Lower lobe of right lung (tissue), 2 donors: ENCODE measurements at regions not wholly inside any gene's neighbourhood (a gene's known extent, or its start where the extent isn't known, plus 50 kb on each side); places are given as distances from the start of the nearest gene placed in this dataset.

Source experiments
- ATAC-seq, 2 donors: fragments of 200-7000 bp; cut with Tn5 transposase; one replicate each; pipeline ENCODE4 v1.9.1; 2020 to 2022; ENCODE audit warnings: mild to moderate bottlenecking in 2 of 2, moderate library complexity in 2 of 2
- DNase-seq: peaks from one replicate; pipeline ENCODE4 v3.0.0-alpha.2; 2020
- H3K27ac ChIP-seq: fragments of 200-600 bp; one replicate; pipeline ENCODE4 v1.8.0; 2022
- H3K27me3 ChIP-seq: fragments of 200-600 bp; one replicate; pipeline ENCODE4 v1.8.0; 2022; ENCODE audit warnings: low read depth
- H3K36me3 ChIP-seq: fragments of 200-600 bp; one replicate; pipeline ENCODE4 v1.8.0; 2022; ENCODE audit warnings: mild to moderate bottlenecking
- H3K4me1 ChIP-seq: fragments of 200-600 bp; one replicate; pipeline ENCODE4 v1.8.0; 2022
- H3K4me3 ChIP-seq: fragments of 200-600 bp; one replicate; pipeline ENCODE4 v1.8.0; 2022; ENCODE audit warnings: mild to moderate bottlenecking
- H3K9me3 ChIP-seq: fragments of 200-600 bp; one replicate; pipeline ENCODE4 v1.8.0; 2022
- CTCF ChIP-seq: fragments of 200-600 bp; IDR thresholded peaks from one replicate; pipeline ENCODE4 v1.8.0; 2022; ENCODE audit warnings: antibody characterized with exemption, mild to moderate bottlenecking
- intact Hi-C: fragments of 100-400 bp; cut with DNase I; formaldehyde crosslinking; loops from one replicate; pipeline ENCODE4 v1.11.0; 2022
- donor health status: DM: no; HTN: yes; CAD: no; lungs with severe emphysema.

- intact Hi-C loops = no loop called here
- no peak overlapping the region for H3K27ac ChIP-seq
- ATAC-seq (no peak), DNase-seq (no peak)
- no peaks in the 10 kb centered on the region for H3K4me1 ChIP-seq
- H3K9me3 ChIP-seq = no peaks in the 10 kb centered on the region
- no peak for TF ChIP-seq CTCF
- no peak overlapping the region for H3K4me3 ChIP-seq
- H3K36me3 ChIP-seq = no peaks in the 10 kb centered on the region
- no peaks in the 10 kb centered on the region for H3K27me3 ChIP-seq
Measured at GRCh38 chr14:61219673-61220072, 61.5 kb downstream of the TMEM30B start.

GRCh38 chr14:61219256-61219655 is 61.9 kb downstream of the TMEM30B start:
- Histone ChIP-seq H3K4me1 (no peaks in the 10 kb centered on the region), H3K27me3 (no peaks in the 10 kb centered on the region), H3K36me3 (no peaks in the 10 kb centered on the region), H3K9me3 (no peaks in the 10 kb centered on the region), H3K4me3 (no peak overlapping the region), H3K27ac (no peak overlapping the region)
- intact Hi-C loops = no loop called here
- TF ChIP-seq CTCF = no peak
- ATAC-seq = no peak
- no peak for DNase-seq

GRCh38 chr14:61218767-61219166 is 62.4 kb downstream of the TMEM30B start:
- H3K27ac ChIP-seq = no peak overlapping the region
- DNase-seq (no peak), ATAC-seq (no peak)
- TF ChIP-seq CTCF = no peak
- no peak overlapping the region for H3K4me3 ChIP-seq
- no peaks in the 10 kb centered on the region for H3K9me3 ChIP-seq
- H3K4me1 ChIP-seq = no peaks in the 10 kb centered on the region
- H3K36me3 ChIP-seq = no peaks in the 10 kb centered on the region
- H3K27me3 ChIP-seq = no peaks in the 10 kb centered on the region
- intact Hi-C loops = no loop called here

GRCh38 chr14:61218157-61218556 is 63.0 kb downstream of the TMEM30B start:
- no peaks in the 10 kb centered on the region for H3K27me3 ChIP-seq
- TF ChIP-seq CTCF = no peak
- H3K36me3 ChIP-seq = no peaks in the 10 kb centered on the region
- no peak overlapping the region for H3K4me3 ChIP-seq
- intact Hi-C loops = no loop called here
- H3K4me1 ChIP-seq = no peaks in the 10 kb centered on the region
- no peak overlapping the region for H3K27ac ChIP-seq
- no peak for DNase-seq
- no peaks in the 10 kb centered on the region for H3K9me3 ChIP-seq
- no peak for ATAC-seq

- ATAC-seq = no peak
Measured at GRCh38 chr14:61217516-61217915, 63.6 kb downstream of the TMEM30B start.

More at GRCh38 chr14:61217516-61217915, 63.6 kb downstream of the TMEM30B start:
- intact Hi-C loops = no loop called here
- no peak for TF ChIP-seq CTCF
- no peak for DNase-seq
- H3K36me3 ChIP-seq = no peaks in the 10 kb centered on the region
- no peaks in the 10 kb centered on the region for H3K27me3 ChIP-seq
- H3K4me1 ChIP-seq = no peaks in the 10 kb centered on the region
- H3K9me3 ChIP-seq = no peaks in the 10 kb centered on the region
- no peak overlapping the region for H3K4me3 ChIP-seq
- H3K27ac ChIP-seq = no peak overlapping the region
